HepG2 (cell line): ENCODE measurements at regions not wholly inside any gene's neighbourhood (a gene's known extent, or its start where the extent isn't known, plus 50 kb on each side); places are given as distances from the start of the nearest gene placed in this dataset.

Experiments
- ATAC-seq: fragments of 200-7000 bp; cut with Tn5 transposase; 3 replicates; pipeline ENCODE4 v1.9.1; 2020; ENCODE audit warnings: mild to moderate bottlenecking, moderate library complexity
- BruUV-seq: library from RNA; stranded (reverse); fragments of 400-500 nt; replicated peaks from 2 replicates; lab custom pipeline; 2021; lab: Mats Ljungman, UMichigan
- CTCF ChIA-PET: fragments of 300-600 bp; formaldehyde crosslinking; extraction: SDS; loops from one replicate; lab custom pipeline; 2021; ENCODE audit warnings: low total read pairs, inconsistent platforms, low intra/inter-chr PET ratio; lab: Yijun Ruan, JAX
- POLR2A ChIA-PET: fragments of 350-600 bp; sonication (Branson Sonifier 250); formaldehyde crosslinking; loops from one replicate; lab custom pipeline; 2020; ENCODE audit warnings: antibody characterized with exemption, inconsistent platforms; lab: Yijun Ruan, JAX
- DNase-seq: peaks from one replicate; pipeline ENCODE4 v3.0.0-alpha.2; 2015; ENCODE audit warnings: low spot score
- FAIRE-seq: peaks from 3 replicates; lab custom pipeline; 2011; peaks lifted over from hg19 to GRCh38; lab: Jason Lieb, UNC
- H2AFZ ChIP-seq: one replicate; pipeline ENCODE4 v1.6.1; 2011; ENCODE audit warnings: low read length, inconsistent platforms
- H3K27ac ChIP-seq: fragments of 300-600 bp; 3 replicates; pipeline ENCODE4 v1.8.0; 2011; ENCODE audit warnings: mixed run types, mild to moderate bottlenecking, mixed read lengths, low read length, inconsistent platforms; ENCODE audit not compliant: insufficient read depth; ENCODE audit errors: extremely low read length
- H3K27me3 ChIP-seq, 2 experiments: fragments of 200-600 bp in 1 of 2; 2 replicates in 1 of 2; 3 replicates in 1 of 2; pipeline versions ENCODE4 v1.6.0 to v1.8.0; 2011; ENCODE audit warnings: low read length in 2 of 2, mild to moderate bottlenecking in 2 of 2, moderate library complexity in 2 of 2, inconsistent platforms in 1 of 2; ENCODE audit not compliant: insufficient read depth in 2 of 2, control insufficient read depth in 1 of 2
- H3K36me3 ChIP-seq, 2 experiments: fragments of 200-600 bp in 1 of 2; replicated peaks in 1 of 2; 2 replicates in 1 of 2; 3 replicates in 1 of 2; pipeline versions ENCODE4 v1.5.1 to v1.8.0; 2011; ENCODE audit warnings: low read length in 2 of 2, inconsistent platforms in 1 of 2; ENCODE audit not compliant: insufficient read depth in 2 of 2, control insufficient read depth in 1 of 2
- H3K4me1 ChIP-seq: 2 replicates; pipeline ENCODE4 v1.5.1; 2012; ENCODE audit warnings: low read length, inconsistent platforms; ENCODE audit not compliant: insufficient read depth
- H3K4me2 ChIP-seq: 2 replicates; pipeline ENCODE4 v1.6.0; 2011; ENCODE audit warnings: low read depth, low read length, inconsistent platforms
- H3K4me3 ChIP-seq, 3 experiments: fragments of 200-600 bp in 1 of 3; sonication (generic), shearing (Covaris generic) in 1 of 3; replicated peaks in 1 of 3; 2 replicates each; pipeline ENCODE4 v1.5.1; 2011 to 2016; ENCODE audit warnings: low read length in 3 of 3, inconsistent platforms in 2 of 3, low read depth in 2 of 3, mild to moderate bottlenecking in 2 of 3, control low read depth in 1 of 3, mixed read lengths in 1 of 3; ENCODE audit not compliant: insufficient read depth in 1 of 3
- H3K79me2 ChIP-seq: one replicate; pipeline ENCODE4 v1.6.1; 2011; ENCODE audit warnings: low read length, inconsistent platforms; ENCODE audit not compliant: insufficient read depth
- H3K9ac ChIP-seq: 2 replicates; pipeline ENCODE4 v1.6.0; 2011; ENCODE audit warnings: mild to moderate bottlenecking, low read depth, low read length, inconsistent platforms; ENCODE audit not compliant: insufficient read depth
- H3K9me3 ChIP-seq: 2 replicates; pipeline ENCODE4 v1.5.1; 2012; ENCODE audit warnings: mild to moderate bottlenecking, low read length
- H4K20me1 ChIP-seq: 2 replicates; pipeline ENCODE4 v1.6.0; 2011; ENCODE audit warnings: inconsistent platforms, mild to moderate bottlenecking, low read length, moderate library complexity; ENCODE audit not compliant: insufficient read depth
- ARNT2 ChIP-seq: sonication (generic); formaldehyde crosslinking; IDR thresholded peaks from 2 replicates; pipeline ENCODE4 v1.8.0; 2022; ENCODE audit warnings: mild to moderate bottlenecking, low read depth, missing genetic modification reagents, moderate library complexity
- ERF ChIP-seq: IDR thresholded peaks from 2 replicates; pipeline ENCODE4 v1.6.1; 2018; ENCODE audit warnings: missing biosample characterization, missing genetic modification reagents
- ESRRA ChIP-seq: sonication (generic); formaldehyde crosslinking; IDR thresholded peaks from 2 replicates; pipeline ENCODE4 v1.5.1; 2020; ENCODE audit warnings: mild to moderate bottlenecking, low read depth, missing genetic modification reagents
- GMEB1 ChIP-seq: sonication (generic); formaldehyde crosslinking; IDR thresholded peaks from 2 replicates; pipeline ENCODE4 v1.5.1; 2020; ENCODE audit warnings: missing genetic modification reagents, mild to moderate bottlenecking, borderline replicate concordance
- MEIS2 ChIP-seq: sonication (generic); formaldehyde crosslinking; IDR thresholded peaks from 2 replicates; pipeline ENCODE4 v1.9.0; 2021; ENCODE audit warnings: mild to moderate bottlenecking, missing genetic modification reagents
- MTF1 ChIP-seq: sonication (generic); formaldehyde crosslinking; IDR thresholded peaks from 2 replicates; pipeline ENCODE4 v1.5.0; 2020; ENCODE audit warnings: missing genetic modification reagents
- NR2C2 ChIP-seq: sonication (generic); formaldehyde crosslinking; IDR thresholded peaks from 2 replicates; pipeline ENCODE4 v1.4.0; 2020; ENCODE audit warnings: missing genetic modification reagents, mild to moderate bottlenecking, moderate library complexity, borderline replicate concordance
- PHF21A ChIP-seq: sonication (generic); formaldehyde crosslinking; IDR thresholded peaks from 2 replicates; pipeline ENCODE4 v1.5.0; 2020; ENCODE audit warnings: mild to moderate bottlenecking, missing genetic modification reagents
- SETDB1 ChIP-seq: sonication (generic); formaldehyde crosslinking; IDR thresholded peaks from 2 replicates; pipeline ENCODE4 v1.5.1; 2020; ENCODE audit warnings: missing genetic modification reagents, mild to moderate bottlenecking, borderline replicate concordance
- ZBTB38 ChIP-seq: sonication (generic); formaldehyde crosslinking; IDR thresholded peaks from 2 replicates; pipeline ENCODE4 v1.5.1; 2020; ENCODE audit warnings: mild to moderate bottlenecking, missing genetic modification reagents
- ZKSCAN8 ChIP-seq: IDR thresholded peaks from 2 replicates; pipeline ENCODE4 v1.6.1; 2016; ENCODE audit warnings: borderline replicate concordance, missing genetic modification reagents, missing compliant biosample characterization
- ZNF136 ChIP-seq: sonication (generic); formaldehyde crosslinking; IDR thresholded peaks from 2 replicates; pipeline ENCODE4 v1.8.1; 2022; ENCODE audit warnings: low read depth, mild to moderate bottlenecking, moderate library complexity, missing genetic modification reagents
- ZNF251 ChIP-seq: sonication (generic); formaldehyde crosslinking; IDR thresholded peaks from 2 replicates; pipeline ENCODE4 v1.9.0; 2021; ENCODE audit warnings: mild to moderate bottlenecking, missing genetic modification reagents
- ZNF546 ChIP-seq: sonication (generic); formaldehyde crosslinking; conservative IDR thresholded peaks from 2 replicates; pipeline ENCODE4 v1.8.1; 2023; ENCODE audit warnings: mild to moderate bottlenecking, missing genetic modification reagents
- ZNF550 ChIP-seq: sonication (generic); formaldehyde crosslinking; IDR thresholded peaks from 2 replicates; pipeline ENCODE4 v1.4.0; 2020; ENCODE audit warnings: mild to moderate bottlenecking, missing genetic modification reagents, borderline replicate concordance
- ZNF558 ChIP-seq: sonication (generic); formaldehyde crosslinking; IDR thresholded peaks from 2 replicates; pipeline ENCODE4 v1.9.0; 2022; ENCODE audit warnings: mild to moderate bottlenecking, missing genetic modification reagents, borderline replicate concordance
- ZNF563 ChIP-seq: sonication (generic); formaldehyde crosslinking; IDR thresholded peaks from 2 replicates; pipeline ENCODE4 v1.8.0; 2022; ENCODE audit warnings: mild to moderate bottlenecking, moderate library complexity, missing genetic modification reagents
- ZNF780A ChIP-seq: sonication (generic); formaldehyde crosslinking; IDR thresholded peaks from 2 replicates; pipeline ENCODE4 v1.8.0; 2022; ENCODE audit warnings: mild to moderate bottlenecking, missing genetic modification reagents, moderate library complexity
- WGBS: methylation state at CpG from one replicate; pipeline ENCODE4 v1.1.6; 2017; ENCODE audit warnings: low lambda C conversion rate; 5-methylcytosine and 5-hydroxymethylcytosine counted together
- in situ Hi-C: cut with HindIII; loops from 2 replicates; pipeline ENCODE4 v1.10.0; 2017; ENCODE audit warnings: low pct_unique_long_range_greater_than_20kb; ENCODE audit not compliant: extremely low pct_ligation_motif_present
- intact Hi-C: fragments of 100-400 bp; cut with micrococcal nuclease; formaldehyde crosslinking; loops from one replicate; pipeline ENCODE4 v1.10.0; 2022; ENCODE audit not compliant: unreplicated experiment
- TF ChIP-seq, protein P1 (sequence below): sonication (generic); formaldehyde crosslinking; IDR thresholded peaks from 2 replicates; pipeline ENCODE4 v1.4.0; 2020; ENCODE audit warnings: mild to moderate bottlenecking, missing genetic modification reagents, borderline replicate concordance

DNA sequence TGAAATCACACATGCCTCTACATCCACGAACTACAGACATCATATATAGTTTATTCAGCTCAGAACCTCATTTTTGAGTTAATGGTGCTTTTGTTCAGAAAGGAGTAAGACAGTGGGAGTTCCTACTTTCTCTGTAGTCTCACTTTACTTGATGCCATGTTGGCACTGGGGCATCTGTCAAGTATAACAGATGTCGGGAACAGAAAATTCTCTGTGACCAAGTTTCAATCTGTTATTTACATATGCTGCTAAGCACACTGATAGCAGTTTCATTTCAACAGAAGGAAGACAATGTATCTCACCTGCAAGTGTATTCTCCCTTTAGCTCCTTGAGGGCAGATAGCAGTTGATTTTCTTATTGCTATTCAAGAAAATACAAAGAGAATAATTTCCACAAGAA lies 774.1 kb downstream of the METTL4 start:
- H3K79me2 ChIP-seq: no peaks in the 10 kb centered on the region
- no peak for ATAC-seq
- WGBS: 0% methylated on average over 2 of the region's 2 CpGs
- no peak overlapping the region for H3K27ac ChIP-seq
- H3K9me3 ChIP-seq: no peaks in the 10 kb centered on the region
- in situ Hi-C loops: no loop called here
- DNase-seq: no peak
- no peak overlapping the region for H3K4me2 ChIP-seq
- FAIRE-seq: no peak
- intact Hi-C loops: no loop called here
- H3K4me1 ChIP-seq: no peaks in the 10 kb centered on the region
- no peaks in the 10 kb centered on the region for H3K36me3 ChIP-seq
- BruUV-seq: no TSS peak
- H4K20me1 ChIP-seq: no peaks in the 10 kb centered on the region
- POLR2A ChIA-PET: no interaction called here
- no peak overlapping the region for H3K9ac ChIP-seq
- H2AFZ ChIP-seq: no peak overlapping the region
- TF ChIP-seq MEIS2 (CRISPR knock-in tag): no peak
- no peak for TF ChIP-seq PHF21A (CRISPR knock-in tag)
- TF ChIP-seq ESRRA (CRISPR knock-in tag): no peak
- no peak for TF ChIP-seq ZNF251
- TF ChIP-seq SETDB1 (CRISPR knock-in tag): no peak
- TF ChIP-seq ZNF136: no peak
- TF ChIP-seq ARNT2 (CRISPR knock-in tag): no peak
- no peak for TF ChIP-seq ERF (CRISPR knock-in tag)
- H3K4me3 ChIP-seq: no peak overlapping the region
- CTCF ChIA-PET: no interaction called here
- H3K27me3 ChIP-seq: no peaks in the 10 kb centered on the region

DNA sequence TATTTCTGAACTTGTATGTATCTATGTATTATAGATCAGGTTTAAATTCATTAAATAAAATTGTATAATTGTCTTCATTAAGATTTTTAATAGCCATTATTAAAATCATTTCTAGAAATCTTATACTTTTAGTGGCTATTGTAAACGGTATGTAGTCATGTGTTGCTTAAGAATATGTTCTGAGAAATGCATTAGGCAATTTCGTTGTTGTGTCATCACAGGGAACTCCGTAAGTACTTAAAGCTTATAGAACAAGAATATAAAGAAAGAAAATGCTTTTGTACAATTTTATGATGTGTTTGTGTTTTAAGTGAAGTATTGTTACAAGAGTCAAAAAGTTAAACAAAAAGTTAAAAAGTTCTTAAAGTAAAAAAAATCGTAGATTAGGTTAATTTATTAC lies 765.8 kb downstream of the METTL4 start:
- no peak for DNase-seq
- Histone ChIP-seq H3K27me3 (no peaks in the 10 kb centered on the region), H3K36me3 (no peaks in the 10 kb centered on the region), H3K4me1 (no peaks in the 10 kb centered on the region), H3K79me2 (no peaks in the 10 kb centered on the region), H4K20me1 (no peaks in the 10 kb centered on the region), H2AFZ (no peak overlapping the region), H3K9me3 (no peaks in the 10 kb centered on the region), H3K4me3 (no peak overlapping the region), H3K9ac (no peak overlapping the region), H3K27ac (no peak overlapping the region), H3K4me2 (no peak overlapping the region)
- intact Hi-C loops: no loop called here
- no peak for FAIRE-seq
- POLR2A ChIA-PET: no interaction called here
- no TSS peak for BruUV-seq
- in situ Hi-C loops: no loop called here
- ATAC-seq: no peak
- WGBS: 11% methylated on average over 4 of the region's 4 CpGs
- CTCF ChIA-PET: no interaction called here
- no peak for TF ChIP-seq ZNF546
- no peak for TF ChIP-seq ZBTB38 (CRISPR knock-in tag)
- TF ChIP-seq, protein P1, sequence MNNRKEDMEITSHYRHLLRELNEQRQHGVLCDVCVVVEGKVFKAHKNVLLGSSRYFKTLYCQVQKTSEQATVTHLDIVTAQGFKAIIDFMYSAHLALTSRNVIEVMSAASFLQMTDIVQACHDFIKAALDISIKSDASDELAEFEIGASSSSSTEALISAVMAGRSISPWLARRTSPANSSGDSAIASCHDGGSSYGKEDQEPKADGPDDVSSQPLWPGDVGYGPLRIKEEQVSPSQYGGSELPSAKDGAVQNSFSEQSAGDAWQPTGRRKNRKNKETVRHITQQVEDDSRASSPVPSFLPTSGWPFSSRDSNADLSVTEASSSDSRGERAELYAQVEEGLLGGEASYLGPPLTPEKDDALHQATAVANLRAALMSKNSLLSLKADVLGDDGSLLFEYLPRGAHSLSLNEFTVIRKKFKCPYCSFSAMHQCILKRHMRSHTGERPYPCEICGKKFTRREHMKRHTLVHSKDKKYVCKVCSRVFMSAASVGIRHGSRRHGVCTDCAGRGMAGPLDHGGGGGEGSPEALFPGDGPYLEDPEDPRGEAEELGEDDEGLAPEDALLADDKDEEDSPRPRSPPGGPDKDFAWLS: no peak
- TF ChIP-seq GMEB1 (CRISPR knock-in tag): no peak
- TF ChIP-seq ZNF550 (CRISPR knock-in tag): no peak
- no peak for TF ChIP-seq ZNF780A
- TF ChIP-seq NR2C2 (CRISPR knock-in tag): no peak
- no peak for TF ChIP-seq ZNF558
- no peak for TF ChIP-seq ZNF563 (CRISPR knock-in tag)
- no peak for TF ChIP-seq ZKSCAN8
- no peak for TF ChIP-seq MTF1 (CRISPR knock-in tag)
